IMR-90 (cell line): ENCODE measurements at regions not wholly inside any gene's neighbourhood (a gene's known extent, or its start where the extent isn't known, plus 50 kb on each side); places are given as distances from the start of the nearest gene placed in this dataset.

Experiments used
- ATAC-seq: fragments of 200-7000 bp; cut with Tn5 transposase; 2 replicates; pipeline ENCODE4 v1.9.1; 2020; ENCODE audit warnings: low read depth, mild to moderate bottlenecking, moderate library complexity
- BruUV-seq: library from RNA; stranded (reverse); fragments of 400-500 nt; replicated peaks from 2 replicates; lab custom pipeline; 2021; lab: Mats Ljungman, UMichigan
- CTCF ChIA-PET: fragments of 300-600 bp; formaldehyde crosslinking; extraction: SDS; loops from one replicate; lab custom pipeline; 2021; ENCODE audit warnings: antibody characterized with exemption; lab: Yijun Ruan, JAX
- POLR2A ChIA-PET: fragments of 300-600 bp; sonication (Branson Sonifier 250); formaldehyde crosslinking; loops from one replicate; lab custom pipeline; 2022; ENCODE audit warnings: antibody characterized with exemption; ENCODE audit not compliant: unreplicated experiment; lab: Charles Lee
- DNase-seq: peaks from one replicate; pipeline ENCODE4 v3.0.0; 2013
- H2AFZ ChIP-seq: replicated peaks from 2 replicates; pipeline ENCODE3; 2013; ENCODE audit warnings: low read length, mild to moderate bottlenecking; ENCODE audit not compliant: poor library complexity
- H2AK5ac ChIP-seq: 2 replicates; pipeline ENCODE4 v1.6.1; 2013; ENCODE audit warnings: low read depth, low read length, inconsistent platforms
- H2AK9ac ChIP-seq: replicated peaks from 2 replicates; pipeline ENCODE3; 2013; ENCODE audit warnings: mild to moderate bottlenecking, low read depth, low read length, moderate library complexity; ENCODE audit not compliant: poor library complexity
- H2BK120ac ChIP-seq: 2 replicates; pipeline ENCODE4 v1.6.1; 2013; ENCODE audit warnings: low read depth, low read length, inconsistent platforms
- H2BK15ac ChIP-seq: 3 replicates; pipeline ENCODE4 v1.6.1; 2013; ENCODE audit warnings: low read depth, low read length, inconsistent platforms
- H2BK20ac ChIP-seq: 2 replicates; pipeline ENCODE4 v1.6.1; 2013; ENCODE audit warnings: low read depth, mild to moderate bottlenecking, inconsistent platforms, low read length, moderate library complexity
- H2BK5ac ChIP-seq: 2 replicates; pipeline ENCODE4 v1.6.1; 2013; ENCODE audit warnings: mild to moderate bottlenecking, low read depth, low read length, inconsistent platforms; ENCODE audit not compliant: poor library complexity, severe bottlenecking
- H3K14ac ChIP-seq: replicated peaks from 2 replicates; pipeline ENCODE4 v1.6.1; 2013; ENCODE audit warnings: low read depth, low read length, inconsistent platforms
- H3K18ac ChIP-seq: 2 replicates; pipeline ENCODE4 v1.6.1; 2013; ENCODE audit warnings: low read depth, low read length, control low read depth
- H3K23ac ChIP-seq: 2 replicates; pipeline ENCODE4 v1.6.1; 2013; ENCODE audit warnings: low read depth, low read length, inconsistent platforms
- H3K27ac ChIP-seq: 2 replicates; pipeline ENCODE4 v1.5.1; 2013; ENCODE audit warnings: mild to moderate bottlenecking, control low read depth, low read length; ENCODE audit not compliant: insufficient read depth
- H3K27me3 ChIP-seq: 2 replicates; pipeline ENCODE4 v1.6.1; 2013; ENCODE audit warnings: low read length; ENCODE audit not compliant: control insufficient read depth, insufficient read depth
- H3K36me3 ChIP-seq: 2 replicates; pipeline ENCODE4 v1.6.1; 2013; ENCODE audit warnings: low read length, mixed read lengths; ENCODE audit not compliant: control insufficient read depth, insufficient read depth
- H3K4ac ChIP-seq: 2 replicates; pipeline ENCODE4 v1.6.1; 2013; ENCODE audit warnings: low read depth, low read length, inconsistent platforms
- H3K4me1 ChIP-seq: 2 replicates; pipeline ENCODE4 v1.6.1; 2013; ENCODE audit warnings: low read length, mixed read lengths; ENCODE audit not compliant: control insufficient read depth, insufficient read depth
- H3K4me2 ChIP-seq: 2 replicates; pipeline ENCODE4 v1.6.1; 2013; ENCODE audit warnings: low read depth, mild to moderate bottlenecking, control low read depth, low read length, moderate library complexity
- H3K4me3 ChIP-seq: 2 replicates; pipeline ENCODE4 v1.5.1; 2013; ENCODE audit warnings: low read depth, mild to moderate bottlenecking, control low read depth, low read length, moderate library complexity; ENCODE audit not compliant: insufficient read depth
- H3K56ac ChIP-seq: 2 replicates; pipeline ENCODE4 v1.6.1; 2013; ENCODE audit warnings: low read length, inconsistent platforms; ENCODE audit not compliant: insufficient read depth; ENCODE audit errors: extremely low read depth
- H3K79me1 ChIP-seq, 2 experiments: 2 replicates each; pipeline ENCODE4 v1.6.1; 2013; ENCODE audit warnings: low read length in 2 of 2, inconsistent platforms in 1 of 2, low read depth in 1 of 2
- H3K9ac ChIP-seq: 2 replicates; pipeline ENCODE4 v1.6.1; 2013; ENCODE audit warnings: low read depth, low read length, control low read depth
- H3K9me1 ChIP-seq: 2 replicates; pipeline ENCODE4 v1.6.1; 2013; ENCODE audit warnings: low read length, inconsistent platforms; ENCODE audit not compliant: insufficient read depth
- H3K9me3 ChIP-seq: 2 replicates; pipeline ENCODE4 v1.6.1; 2013; ENCODE audit warnings: low read length; ENCODE audit not compliant: control insufficient read depth, insufficient read depth
- H4K20me1 ChIP-seq: 2 replicates; pipeline ENCODE4 v1.6.1; 2013; ENCODE audit warnings: low read length, inconsistent platforms; ENCODE audit not compliant: insufficient read depth
- H4K5ac ChIP-seq: 2 replicates; pipeline ENCODE4 v1.6.1; 2013; ENCODE audit warnings: mild to moderate bottlenecking, low read depth, low read length, control low read depth
- H4K8ac ChIP-seq, 2 experiments: 2 replicates each; pipeline ENCODE4 v1.6.1; 2013; ENCODE audit warnings: low read depth in 2 of 2, low read length in 2 of 2, control low read depth in 1 of 2, inconsistent platforms in 1 of 2
- H4K91ac ChIP-seq: 2 replicates; pipeline ENCODE4 v1.6.1; 2013; ENCODE audit warnings: low read depth, low read length, inconsistent platforms; ENCODE audit not compliant: insufficient read depth
- BHLHE40 ChIP-seq: fragments of 150-350 bp; IDR thresholded peaks from 2 replicates; pipeline ENCODE4 v1.6.1; 2016; ENCODE audit warnings: mild to moderate bottlenecking, low read depth, low read length
- CHD1 ChIP-seq: IDR thresholded peaks from 2 replicates; pipeline ENCODE4 v1.6.1; 2012; ENCODE audit warnings: low read depth, low read length, improper control_type of control experiment
- CTCF ChIP-seq: conservative IDR thresholded peaks from 2 replicates; pipeline ENCODE4 v1.5.1; 2012; ENCODE audit warnings: mild to moderate bottlenecking, low read depth, low read length, improper control_type of control experiment
- MAFK ChIP-seq: IDR thresholded peaks from 2 replicates; pipeline ENCODE4 v1.6.1; 2012; ENCODE audit warnings: low read depth, low read length, improper control_type of control experiment
- MXI1 ChIP-seq: IDR thresholded peaks from 2 replicates; pipeline ENCODE4 v1.6.1; 2012; ENCODE audit warnings: low read depth, mild to moderate bottlenecking, low read length, moderate library complexity, borderline replicate concordance
- USF2 ChIP-seq: fragments of 150-350 bp; IDR thresholded peaks from 2 replicates; pipeline ENCODE4 v1.6.1; 2017; ENCODE audit warnings: mild to moderate bottlenecking, antibody characterized with exemption, low read length, low read depth
- WGBS, 2 experiments: methylation state at CpG; one replicate each; pipeline versions ENCODE4 v1.1.5 to v1.1.7; 2013; ENCODE audit warnings: missing lambda C conversion rate in 2 of 2; ENCODE audit not compliant: insufficient read length in 1 of 2; ENCODE audit errors: extremely low coverage in 2 of 2; 5-methylcytosine and 5-hydroxymethylcytosine counted together
- dilution Hi-C: fragments of 300-500 bp; cut with HindIII; formaldehyde crosslinking; loops from one replicate; pipeline ENCODE4 v1.14.3; 2018; ENCODE audit warnings: low sequenced_read_pairs; ENCODE audit not compliant: unreplicated experiment
- in situ Hi-C: fragments of 300-500 bp; cut with MboI; formaldehyde crosslinking; loops from 3 replicates; pipeline ENCODE4 v1.14.3; 2019; ENCODE audit warnings: low sequenced_read_pairs, inconsistent platforms, mixed read lengths
- intact Hi-C: fragments of 100-400 bp; cut with micrococcal nuclease; formaldehyde crosslinking; loops from 2 replicates; pipeline ENCODE4 v1.10.0; 2022

- in situ Hi-C loops, result no loop called here
Observed at GRCh38 chr5:54882101-54882500, 103.3 kb downstream of the ESM1 start.

More at GRCh38 chr5:54882101-54882500, 103.3 kb downstream of the ESM1 start:
- no peaks in the 10 kb centered on the region for H4K20me1 ChIP-seq
- no peak overlapping the region for H3K4me2 ChIP-seq
- H3K9me1 ChIP-seq, result no peaks in the 10 kb centered on the region
- H2BK20ac ChIP-seq, result no peak overlapping the region
- DNase-seq (no peak), ATAC-seq (no peak)
- H2AFZ ChIP-seq, result no peak overlapping the region
- intact Hi-C loops, result no loop called here
- no peak overlapping the region for H4K5ac ChIP-seq
- no peak overlapping the region for H3K23ac ChIP-seq
- H2BK5ac ChIP-seq, result no peak overlapping the region
- ChIA-PET CTCF (no interaction called here), POLR2A (no interaction called here)
- H2AK9ac ChIP-seq, result no peak overlapping the region
- no peak overlapping the region for H2BK15ac ChIP-seq
- H3K27me3 ChIP-seq, result peaks cover 16% of the 10 kb centered on the region
- dilution Hi-C loops, result no loop called here
- peaks cover 5% of the 10 kb centered on the region; the same call in 1 of the 2 replicates for H3K4me1 ChIP-seq
- H3K36me3 ChIP-seq, result no peaks in the 10 kb centered on the region
- no peak overlapping the region for H3K4me3 ChIP-seq
- H3K56ac ChIP-seq, result no peak overlapping the region
- TF ChIP-seq MXI1 (no peak), MAFK (no peak), CTCF (no peak), USF2 (no peak), BHLHE40 (no peak), CHD1 (no peak)
- H3K9ac ChIP-seq, result no peak overlapping the region
- H4K91ac ChIP-seq, result no peak overlapping the region
- H3K79me1 ChIP-seq, result no peaks in the 10 kb centered on the region
- no CpG with 5 or more reads among the region's 4 CpGs for WGBS, 2 experiments
- H3K14ac ChIP-seq, result no peak overlapping the region
- H4K8ac ChIP-seq, result no peak overlapping the region
- no peak overlapping the region for H2AK5ac ChIP-seq
- H3K27ac ChIP-seq, result no peak overlapping the region
- H3K18ac ChIP-seq, result no peak overlapping the region
- H2BK120ac ChIP-seq, result no peak overlapping the region
- H3K9me3 ChIP-seq, result no peaks in the 10 kb centered on the region
- no TSS peak for BruUV-seq
- H3K4ac ChIP-seq, result no peak overlapping the region
